ENCODE measurements at regions not wholly inside any gene's neighbourhood (a gene's known extent, or its start where the extent isn't known, plus 50 kb on each side); places are given as distances from the start of the nearest gene placed in this dataset.
"Not testable (repeated sequence)": the region's sequence is repeated elsewhere in the genome, so short reads cannot be mapped to it uniquely, and the experiment has no call there.

DNA sequence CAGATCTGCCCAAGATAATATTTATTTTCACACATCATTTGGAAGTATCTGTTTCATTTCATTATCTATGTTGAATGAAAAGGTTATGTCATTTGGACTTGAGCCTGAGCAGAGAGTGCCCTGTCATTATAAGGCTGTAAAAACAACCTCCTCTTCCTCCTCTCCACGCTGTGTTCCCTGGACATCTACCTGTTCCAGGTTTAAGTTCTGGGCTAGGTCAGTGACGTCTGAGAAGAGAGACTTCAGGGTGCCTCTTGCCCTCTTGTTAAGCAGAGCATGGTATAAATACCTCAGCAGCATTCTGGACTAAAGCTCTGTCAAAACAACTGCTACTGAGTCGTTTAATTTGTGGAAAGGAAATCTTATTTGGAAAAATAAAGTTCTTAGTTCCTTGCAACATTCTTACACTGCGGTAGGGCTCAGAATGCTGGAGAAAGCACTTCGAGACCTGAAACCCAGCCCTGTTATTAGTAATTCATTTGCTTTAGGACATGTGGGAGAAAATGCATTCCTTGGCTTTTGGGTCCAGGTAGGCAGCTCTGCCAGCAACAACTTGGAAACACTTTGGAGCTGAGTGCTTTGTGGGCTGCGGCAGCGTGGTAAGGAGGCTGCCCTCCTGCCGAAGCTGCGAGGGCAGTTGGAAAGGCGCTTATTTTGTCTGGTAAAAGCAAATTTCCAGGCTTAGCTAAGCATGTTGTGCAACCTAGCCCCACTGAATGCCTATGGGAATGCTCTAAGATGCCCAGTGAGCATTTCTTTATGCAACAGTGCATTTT lies 91.8 kb upstream of the NEDD4L start:
- no peak for DNase-seq

DNA sequence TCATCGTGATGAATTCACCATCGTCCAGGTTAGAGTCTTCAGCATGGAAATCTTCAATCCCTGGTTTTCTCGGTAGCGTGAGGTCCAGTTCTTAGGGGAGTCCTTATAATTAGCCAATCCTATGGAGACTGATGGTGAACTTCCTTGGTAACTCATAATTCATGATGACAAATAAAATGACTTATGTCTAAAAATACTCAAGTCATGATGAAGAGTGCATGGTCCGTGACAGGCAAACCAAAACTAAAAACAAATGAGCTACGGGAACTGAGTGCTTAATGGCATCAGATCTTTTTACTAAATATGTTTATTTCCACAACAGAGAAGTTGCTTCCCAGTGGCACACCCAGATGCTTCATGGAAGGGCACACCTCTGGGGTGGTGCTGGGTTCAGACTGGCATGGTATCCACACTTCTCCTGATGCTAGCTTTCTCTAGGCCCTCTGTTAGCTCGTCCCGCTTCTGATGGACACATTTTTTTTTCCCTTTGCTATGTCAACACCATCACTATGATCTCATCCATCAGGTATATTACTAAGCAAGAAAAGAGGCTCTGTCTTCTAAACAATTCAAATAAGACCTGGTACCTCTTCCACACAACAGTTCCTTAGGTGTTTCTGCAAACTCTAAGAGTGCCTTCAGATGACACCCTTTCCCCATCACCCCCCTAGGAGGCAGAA lies 92.8 kb upstream of the NEDD4L start:
- DNase-seq: no peak

DNA sequence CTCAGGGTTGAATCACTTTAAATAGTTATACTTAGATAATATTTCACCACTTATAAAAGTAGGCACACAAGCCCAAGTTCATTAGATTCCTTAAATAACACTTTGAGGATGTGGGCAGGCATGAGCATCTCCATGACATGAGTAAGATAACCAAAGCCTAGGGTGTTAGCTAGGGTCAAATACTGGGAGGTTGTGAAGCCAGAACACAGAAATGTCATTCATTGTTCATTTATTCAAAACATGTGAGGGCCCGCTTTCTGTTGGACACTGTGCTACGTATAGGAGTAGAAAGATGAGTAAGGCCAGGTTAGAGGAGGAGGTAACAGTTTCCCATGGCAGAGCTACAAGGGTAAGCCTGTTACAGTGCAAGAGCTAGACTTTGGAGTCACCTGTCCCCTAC lies 93.5 kb upstream of the NEDD4L start:
- DNase-seq: no peak

DNA sequence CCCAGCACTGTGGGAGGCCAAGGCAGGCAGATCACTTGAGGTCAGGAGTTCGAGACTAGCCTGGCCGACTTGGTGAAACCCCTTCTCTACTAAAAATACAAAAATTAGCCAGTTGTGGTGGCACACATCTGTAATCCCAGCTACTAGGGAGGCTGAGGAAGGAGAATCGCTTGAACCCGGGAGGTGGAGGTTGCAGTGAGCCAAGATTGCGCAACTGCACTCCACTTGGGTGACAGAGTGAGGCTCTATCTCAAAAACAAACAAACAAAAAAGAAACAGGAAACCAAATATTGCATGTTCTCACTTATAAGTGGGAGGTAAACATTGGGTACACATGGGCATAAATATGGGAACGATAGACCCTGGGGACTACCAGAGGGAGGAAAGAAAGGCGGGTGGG lies 94.7 kb upstream of the NEDD4L start:
- DNase-seq: not testable (repeated sequence)

DNA sequence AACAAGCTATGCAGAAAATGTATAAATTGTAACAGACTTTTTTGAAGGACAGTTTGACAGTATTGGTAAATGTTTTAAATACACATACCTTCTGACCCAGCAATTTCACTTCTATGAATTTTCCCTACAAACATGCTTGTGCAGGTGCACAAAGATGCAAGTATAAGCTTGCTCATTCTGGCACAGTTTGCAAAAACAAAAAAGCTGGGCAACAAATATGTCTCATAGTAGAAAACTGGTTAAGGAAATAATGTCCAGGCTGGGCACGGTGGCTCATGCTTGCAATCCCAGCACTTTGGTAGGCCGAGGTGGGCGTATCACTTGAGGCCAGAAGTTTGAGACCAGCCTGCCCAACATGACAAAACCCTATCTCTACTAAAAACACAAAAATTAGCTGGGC lies 96.9 kb upstream of the NEDD4L start:
- DNase-seq: no peak

DNA sequence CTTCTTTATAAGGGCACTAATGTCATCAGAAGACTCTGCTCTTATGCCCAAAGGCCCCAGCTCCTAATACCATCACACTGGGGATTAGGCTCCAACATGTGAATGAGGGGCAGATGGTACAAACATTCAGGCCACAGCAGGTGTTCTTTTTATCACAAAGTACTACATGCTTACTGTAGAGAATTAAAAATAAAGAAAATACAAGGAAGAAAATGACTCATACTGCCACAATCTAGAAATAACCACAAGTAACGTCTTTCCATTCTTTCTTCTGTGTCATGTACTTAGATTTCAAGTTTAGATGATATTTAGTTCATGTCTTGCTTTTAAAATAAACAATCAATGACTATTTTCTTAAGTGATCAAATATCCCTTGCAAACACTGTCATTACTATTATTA lies 100.3 kb upstream of the NEDD4L start:
- DNase-seq: no peak

DNA sequence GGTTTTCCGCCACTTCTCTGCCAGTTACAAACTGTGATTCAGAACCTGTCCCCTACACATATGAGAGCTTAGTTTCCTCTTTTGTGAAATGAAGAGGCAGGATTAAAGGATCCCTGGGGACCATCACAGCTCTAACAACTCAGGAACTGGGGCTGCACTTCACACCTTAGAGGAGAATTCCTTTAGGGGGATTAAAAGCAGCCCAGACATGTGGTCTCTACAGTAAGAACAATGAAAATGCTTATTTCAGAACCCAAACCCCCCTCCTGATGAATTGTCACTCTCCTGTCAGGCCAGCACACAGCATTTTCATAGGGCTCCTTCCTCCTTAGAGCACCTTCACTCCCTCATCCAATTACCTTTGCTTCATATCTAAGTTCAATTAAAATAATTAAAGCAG lies 101.5 kb upstream of the NEDD4L start:
- no peak for DNase-seq

DNA sequence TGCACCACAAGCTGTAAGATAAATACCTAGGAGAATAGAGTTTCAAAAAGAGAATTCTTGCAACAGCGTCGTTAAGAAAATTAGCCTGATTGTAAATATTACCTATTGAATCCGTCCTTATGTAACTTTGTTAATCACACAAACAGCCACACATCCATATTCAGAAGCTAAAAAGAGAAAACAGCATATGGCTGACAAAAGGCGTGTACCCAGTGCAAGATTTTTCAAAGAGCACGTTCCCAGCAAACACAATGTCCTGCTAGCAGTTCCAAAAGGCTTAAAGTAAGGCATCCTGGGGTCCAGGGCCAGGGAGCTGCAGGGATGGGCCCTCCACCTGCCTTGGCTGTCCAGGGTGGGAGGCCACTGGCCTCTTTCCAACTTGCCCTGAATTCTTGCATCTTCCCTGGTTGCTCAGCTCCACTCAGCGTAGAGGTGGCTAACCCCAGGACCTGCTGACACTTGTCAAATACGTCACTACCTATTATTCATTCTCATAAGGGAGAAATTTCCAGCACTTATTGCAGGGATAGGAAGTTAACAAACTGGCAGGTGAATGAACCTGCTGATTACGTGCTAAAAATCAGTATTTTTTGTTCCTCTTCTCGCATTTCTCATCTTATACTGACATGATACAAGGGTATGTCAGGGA lies 102.1 kb upstream of the NEDD4L start:
- no peak for DNase-seq

DNA sequence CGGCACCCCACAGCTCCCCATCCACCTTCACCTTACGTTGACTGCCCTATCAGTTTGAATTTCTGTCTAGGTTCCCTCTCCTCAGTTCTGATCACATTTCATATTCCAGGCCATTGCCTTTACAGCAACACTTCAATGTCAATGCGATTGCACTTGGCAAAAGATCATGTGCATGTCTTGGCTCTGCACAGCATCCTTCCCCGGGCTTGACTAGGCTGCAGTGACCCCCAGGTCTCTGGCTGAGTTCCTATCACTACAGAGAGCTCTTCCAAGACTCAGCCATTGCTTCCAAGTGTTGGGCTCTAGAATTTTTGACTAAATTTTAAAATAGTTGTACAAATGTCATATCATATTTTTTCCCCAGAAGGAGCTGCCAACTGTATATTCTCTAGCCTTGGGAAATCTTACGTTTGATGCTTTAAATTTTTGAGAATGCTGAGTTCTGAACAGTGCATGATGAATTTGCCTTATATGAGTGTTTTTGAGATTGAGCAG lies 103.8 kb upstream of the NEDD4L start:
- DNase-seq: no peak

DNA sequence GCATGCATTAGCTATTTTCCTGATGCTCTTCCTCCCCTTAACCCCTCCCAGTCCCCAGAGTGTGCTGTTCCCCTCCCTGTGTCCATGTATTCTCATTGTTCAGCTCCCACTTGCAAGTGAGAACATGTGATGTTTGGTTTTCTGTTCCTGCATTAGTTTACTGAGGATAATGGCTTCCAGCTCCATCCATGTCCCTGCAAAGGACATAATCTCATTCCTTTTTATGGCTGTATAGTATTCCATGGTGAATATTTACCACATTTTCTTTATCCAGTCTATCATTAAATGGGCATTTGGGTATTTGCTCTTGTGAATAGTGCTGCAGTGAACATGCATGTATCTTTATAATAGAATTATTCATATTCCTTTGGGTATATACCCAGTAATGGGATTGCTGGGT lies 109.7 kb upstream of the NEDD4L start:
- not testable (repeated sequence) for DNase-seq

DNA sequence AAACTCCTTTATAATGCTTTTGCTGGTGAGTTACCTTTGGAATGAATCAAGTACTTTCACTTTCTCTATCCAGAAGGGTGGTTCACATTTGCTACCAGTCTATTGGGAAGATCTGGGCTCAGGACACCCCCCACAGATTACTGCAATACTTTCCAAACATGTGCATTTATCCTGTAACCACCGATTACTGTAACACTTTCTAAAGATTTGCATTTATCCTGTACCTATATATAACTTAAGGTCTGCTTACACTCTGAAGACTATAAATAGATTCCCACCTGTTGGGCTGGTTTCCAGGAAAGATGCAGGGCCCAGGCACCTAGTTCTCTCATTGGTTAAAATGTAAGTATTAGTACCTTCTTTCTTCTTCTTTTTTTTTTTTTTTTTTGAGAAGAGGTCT lies 113.0 kb upstream of the NEDD4L start:
- no peak for DNase-seq

DNA sequence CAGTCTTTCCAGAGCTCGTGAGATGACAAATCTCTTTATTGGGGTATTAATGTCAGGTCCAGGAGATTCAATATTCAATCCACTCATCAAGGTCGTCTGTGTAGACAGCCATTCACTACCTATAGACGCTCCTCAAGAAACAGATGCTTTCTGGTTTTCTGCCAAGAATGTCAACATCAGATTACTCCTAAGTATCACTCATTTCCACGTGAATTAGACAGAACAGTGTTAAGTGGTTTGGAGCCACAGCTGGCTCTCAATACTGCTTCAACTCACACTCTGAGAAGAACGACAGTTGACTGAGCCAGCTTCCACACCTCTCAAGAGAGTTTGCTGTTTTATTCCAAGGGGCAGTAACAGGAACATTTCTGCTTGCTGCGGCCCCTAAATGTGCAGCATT lies 113.5 kb upstream of the NEDD4L start:
- no peak for DNase-seq

DNA sequence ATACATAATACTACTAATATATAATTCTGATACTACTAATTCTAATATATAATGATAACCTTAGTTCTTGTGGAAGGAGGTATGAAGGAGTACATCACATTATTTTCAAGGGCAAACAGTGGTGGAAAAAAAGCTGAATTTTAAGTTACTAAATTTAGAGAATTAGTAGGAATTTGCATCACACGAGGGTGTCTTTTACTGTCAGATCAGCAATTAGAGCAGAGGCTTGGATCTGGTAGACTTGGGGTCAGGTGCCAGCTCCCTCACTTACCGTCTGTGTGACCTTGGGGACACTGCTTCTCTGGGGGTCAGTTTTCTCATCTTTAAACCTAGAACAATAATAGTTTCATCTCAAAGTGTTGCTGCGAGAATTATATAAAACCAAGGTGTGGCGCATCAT lies 114.1 kb upstream of the NEDD4L start:
- no peak for DNase-seq

DNA sequence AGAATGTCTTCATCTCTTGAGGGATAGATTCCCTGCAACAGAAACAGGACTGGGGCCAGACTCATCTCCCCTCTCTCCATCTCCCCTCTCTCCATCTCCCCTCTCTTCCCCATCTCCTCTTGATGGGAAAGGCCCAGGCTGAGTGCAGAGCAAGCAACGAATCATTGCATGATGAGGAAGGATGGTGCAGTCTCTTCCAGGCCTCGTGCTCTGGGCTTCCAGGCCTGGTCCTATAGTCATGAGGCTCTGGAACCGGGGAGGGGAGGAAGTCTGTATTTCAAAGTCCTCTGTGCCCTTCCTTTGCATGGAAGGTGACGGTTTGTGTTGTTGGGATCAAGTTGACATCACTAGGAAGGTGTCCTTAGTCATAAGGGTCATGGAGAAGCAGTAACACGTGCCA lies 115.6 kb upstream of the NEDD4L start:
- no peak for DNase-seq

DNA sequence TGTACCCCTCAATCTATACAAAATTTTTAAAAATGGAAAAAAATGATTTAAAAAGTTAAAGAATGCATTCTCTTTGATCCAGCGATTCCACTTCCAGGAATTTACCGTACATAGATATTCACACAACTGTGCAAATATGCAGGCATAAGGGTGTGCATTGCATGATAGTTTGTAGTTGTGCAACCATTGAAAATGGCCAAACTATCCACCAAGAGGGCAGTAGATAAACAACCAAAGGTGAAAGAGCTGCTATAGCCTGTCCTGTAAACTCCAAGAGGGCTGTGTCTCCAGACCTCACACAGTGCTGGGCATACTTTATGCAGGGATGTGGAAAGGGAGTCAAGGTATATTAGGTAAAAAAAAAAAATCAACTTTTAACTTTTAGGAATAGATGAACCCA lies 116.5 kb upstream of the NEDD4L start:
- DNase-seq: no peak

DNA sequence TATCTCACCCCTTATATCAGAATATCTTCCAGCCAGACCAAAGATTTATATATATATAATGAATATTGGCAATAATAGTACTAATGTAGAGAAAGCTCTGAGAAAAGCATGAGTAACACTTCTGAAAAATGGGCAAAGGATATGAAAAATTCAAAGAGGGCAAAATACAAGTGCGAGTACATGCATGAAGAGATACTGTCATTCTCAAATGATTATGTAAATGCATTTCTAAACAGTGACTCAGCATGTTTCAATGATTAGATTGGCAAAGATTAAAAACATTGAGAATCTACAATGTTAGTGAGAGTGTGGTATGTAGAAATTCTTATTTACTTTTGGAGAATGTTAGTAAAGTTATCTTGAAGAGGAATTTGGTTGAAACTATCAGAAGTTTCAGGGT lies 118.3 kb upstream of the NEDD4L start:
- DNase-seq: no peak

DNA sequence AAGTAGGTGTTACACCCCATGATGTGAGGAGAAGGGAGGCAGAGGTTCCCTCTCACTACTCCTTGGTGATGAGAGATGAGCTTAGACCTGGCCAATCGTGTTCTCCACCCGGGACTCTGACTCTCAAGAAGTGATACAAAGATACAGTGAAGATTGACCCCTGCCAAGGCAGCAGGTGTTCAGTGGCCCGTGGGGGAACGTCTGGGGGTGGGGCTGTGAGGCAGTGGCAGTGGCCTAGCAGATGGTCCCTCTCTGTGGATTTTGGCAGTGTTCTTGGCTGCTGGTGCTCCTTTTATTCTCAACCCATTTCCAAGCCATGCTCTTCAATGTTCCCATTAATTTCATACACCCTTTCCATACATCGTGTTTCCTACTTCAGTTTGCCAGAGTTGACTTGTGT lies 120.4 kb upstream of the NEDD4L start:
- DNase-seq: no peak

DNA sequence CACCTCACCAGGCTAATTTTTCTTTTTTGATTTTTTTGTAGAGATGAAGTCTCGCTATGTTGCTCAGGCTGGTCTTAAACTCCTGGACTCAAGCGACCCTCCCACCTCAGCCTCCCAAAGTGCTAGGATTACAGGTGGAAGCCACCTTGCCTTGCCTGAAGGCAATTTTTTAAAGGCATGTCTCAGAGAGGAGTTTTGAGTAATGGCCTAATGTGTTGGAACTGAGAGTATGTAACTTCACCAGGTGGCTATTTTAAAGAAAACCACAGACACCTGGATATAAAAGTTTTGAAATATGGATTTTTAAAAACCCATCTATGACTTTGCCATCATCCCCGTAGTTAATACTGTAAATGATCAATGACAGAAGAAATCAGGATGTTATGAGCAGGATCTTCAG lies 119.8 kb upstream of the ATP8B1 start:
- no peak for DNase-seq

DNA sequence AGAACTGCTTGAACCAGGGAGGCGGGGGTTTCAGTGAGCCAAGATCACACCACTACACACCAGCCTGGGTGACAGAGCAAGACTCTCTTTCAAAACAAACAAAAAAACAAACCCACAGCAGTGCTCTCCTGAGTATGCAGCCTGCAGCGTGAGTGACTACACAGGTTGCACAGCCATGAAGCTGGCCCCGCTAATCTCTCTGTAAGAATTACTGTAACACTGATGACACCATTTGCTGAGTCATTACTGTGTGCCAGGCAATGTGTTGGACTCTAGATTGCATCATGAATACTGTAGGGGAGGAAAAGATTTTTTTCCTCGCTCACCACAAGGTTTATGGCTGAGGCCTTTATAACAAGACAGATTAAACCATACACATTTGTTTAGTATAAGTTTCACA lies 118.6 kb upstream of the ATP8B1 start:
- DNase-seq: no peak

DNA sequence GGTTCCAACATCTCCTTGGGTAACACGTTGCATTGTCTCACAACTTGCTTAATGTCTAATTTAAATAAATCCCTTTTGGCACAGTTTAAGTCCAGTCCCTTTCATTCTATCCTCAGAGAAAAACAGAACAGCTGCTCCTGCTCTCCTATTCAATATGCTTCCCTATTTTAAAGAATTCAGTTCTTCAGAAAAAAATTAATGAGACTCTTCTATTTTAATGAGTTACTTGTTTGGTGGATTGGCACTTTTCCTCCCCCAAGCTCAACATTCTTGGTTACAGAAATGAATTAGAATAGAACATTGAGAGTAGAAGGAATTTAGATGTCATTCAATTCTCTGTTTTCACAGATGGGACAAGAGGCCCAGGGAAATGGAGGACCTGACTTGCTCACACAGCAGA lies 116.9 kb upstream of the ATP8B1 start:
- DNase-seq: no peak

DNA sequence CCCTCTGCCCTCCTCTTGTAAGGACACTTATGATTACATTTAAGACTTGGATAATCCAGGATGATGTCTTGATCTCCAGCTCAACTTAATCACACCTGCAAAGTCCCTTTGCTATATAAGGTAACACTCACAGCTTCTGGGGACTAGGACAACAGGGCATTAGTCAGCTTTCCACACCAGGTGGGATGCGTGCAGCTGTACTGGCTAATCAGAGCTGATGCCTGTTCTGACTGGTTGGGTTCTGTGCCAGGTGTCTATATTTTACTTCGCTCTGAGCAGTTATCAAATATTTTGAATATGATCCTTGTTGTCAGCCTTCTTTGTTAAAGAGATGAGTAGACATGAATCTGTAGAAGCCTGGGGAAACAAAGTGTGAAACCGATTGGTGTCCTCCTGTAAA lies 115.5 kb upstream of the ATP8B1 start:
- no peak for DNase-seq

DNA sequence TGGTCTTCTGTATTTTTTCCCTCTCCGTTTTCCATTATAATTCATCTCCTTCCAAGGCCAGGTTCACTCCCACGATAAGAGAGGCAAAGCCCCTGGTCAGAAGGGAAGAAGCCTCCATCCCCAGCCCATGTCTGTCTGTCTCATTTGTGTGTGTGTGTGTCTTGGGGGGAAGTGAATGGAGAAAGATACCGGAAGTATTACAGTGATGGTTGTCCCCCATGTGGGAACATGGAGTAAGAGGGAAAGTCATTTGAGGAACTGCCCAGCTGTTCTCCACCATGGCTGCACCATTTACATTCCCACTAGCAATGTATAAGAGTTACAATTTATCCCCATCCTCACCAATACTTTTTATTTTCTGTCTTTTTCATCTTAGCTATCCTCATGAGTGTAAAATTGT lies 113.6 kb upstream of the ATP8B1 start:
- DNase-seq: no peak

DNA sequence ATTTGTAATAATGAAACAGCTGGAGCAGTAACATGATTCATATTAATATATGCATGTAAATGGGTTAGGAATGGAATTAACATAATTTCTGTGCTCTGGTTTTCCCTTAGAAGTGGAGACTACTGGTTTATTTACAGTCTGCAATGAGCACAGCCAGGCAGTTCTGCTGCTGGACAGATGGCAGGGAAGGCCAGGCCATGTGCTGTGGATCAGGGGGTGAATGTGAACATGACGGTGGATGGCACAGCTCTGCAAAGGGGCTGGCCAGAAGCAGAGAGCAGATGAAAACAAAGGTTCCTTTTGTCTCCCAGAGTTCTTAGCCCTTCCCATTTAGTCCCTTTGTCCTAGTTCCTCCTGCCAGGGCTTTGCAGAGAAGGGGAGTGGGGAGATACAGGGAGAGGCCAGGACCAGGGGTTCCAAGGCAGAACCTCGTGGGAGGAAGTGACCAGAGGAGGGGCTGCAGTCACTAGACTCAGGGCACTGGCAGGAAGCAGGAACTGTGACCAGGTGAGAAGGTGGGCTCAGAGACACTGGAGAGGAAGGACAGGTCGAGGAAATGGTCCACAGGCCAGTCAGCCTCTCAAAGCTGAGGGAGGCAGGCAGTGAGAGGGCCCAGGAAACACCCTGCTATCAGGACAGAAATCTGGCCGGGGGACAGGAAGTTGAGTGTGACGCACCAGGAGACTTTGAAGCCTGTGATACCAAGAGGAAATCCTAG lies 112.9 kb upstream of the ATP8B1 start:
- DNase-seq: no peak

DNA sequence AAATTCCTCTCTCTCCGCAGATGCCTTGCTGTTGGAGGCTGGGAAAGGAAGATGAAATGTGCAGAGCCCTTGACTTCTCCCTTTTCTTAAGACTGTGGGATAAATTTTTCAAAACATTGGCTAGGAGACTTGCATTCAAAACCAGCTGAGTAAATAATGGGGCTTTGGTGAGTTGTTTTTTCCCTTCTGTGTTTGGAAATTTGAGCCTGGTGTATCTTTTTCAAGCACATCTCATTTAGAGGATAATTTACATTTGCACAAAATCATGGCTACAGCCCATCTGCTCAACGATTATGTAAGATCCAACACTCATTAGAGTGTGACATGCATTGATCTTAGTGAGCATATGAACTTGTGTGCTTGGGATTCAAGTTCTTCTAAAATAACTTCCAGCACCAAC lies 112.1 kb upstream of the ATP8B1 start:
- DNase-seq: no peak
